ENCODE measurements at regions not wholly inside any gene's neighbourhood (a gene's known extent, or its start where the extent isn't known, plus 50 kb on each side); places are given as distances from the start of the nearest gene placed in this dataset.
"Not testable (repeated sequence)": the region's sequence is repeated elsewhere in the genome, so short reads cannot be mapped to it uniquely, and the experiment has no call there.

GRCh38 chr2:7094231-7094741 lies 177.1 kb downstream of the RNF144A start:
- no peak for DNase-seq

GRCh38 chr2:7096726-7097352 lies 179.6 kb downstream of the RNF144A start:
- no peak for DNase-seq

GRCh38 chr2:7097353-7097895 lies 180.2 kb downstream of the RNF144A start:
- peak; percentile 72 to 74 for DNase-seq

GRCh38 chr2:7098816-7099215 lies 181.6 kb downstream of the RNF144A start:
- no peak for DNase-seq

- DNase-seq = not testable (repeated sequence)
These were observed 182.5 kb downstream of the RNF144A start for GRCh38 chr2:7099687-7100086.

- no peak for DNase-seq
These were observed 185.6 kb downstream of the RNF144A start for GRCh38 chr2:7102826-7103225.

- no peak for DNase-seq
These were observed 191.8 kb downstream of the RNF144A start for GRCh38 chr2:7108792-7109532.

- DNase-seq = no peak
These were observed 192.3 kb downstream of the RNF144A start for GRCh38 chr2:7109533-7109885.

- DNase-seq = peak in 1 of 2 donors; percentile 9
These were observed 194.4 kb downstream of the RNF144A start for GRCh38 chr2:7111626-7112025.

- DNase-seq = no peak
These were observed 198.2 kb downstream of the RNF144A start for GRCh38 chr2:7115364-7115763.

- DNase-seq = no peak
These were observed 198.7 kb downstream of the RNF144A start for GRCh38 chr2:7115906-7116305.

- no peak for DNase-seq
These were observed 199.3 kb downstream of the RNF144A start for GRCh38 chr2:7116511-7116910.

- no peak for DNase-seq
These were observed 199.9 kb downstream of the RNF144A start for GRCh38 chr2:7117076-7117475.

GRCh38 chr2:7118606-7119131 lies 201.5 kb downstream of the RNF144A start:
- DNase-seq = no peak

- DNase-seq = no peak
These were observed 202.1 kb downstream of the RNF144A start for GRCh38 chr2:7119132-7119835.

- no peak for DNase-seq
These were observed 204.6 kb downstream of the RNF144A start for GRCh38 chr2:7121851-7122250.

GRCh38 chr2:7127156-7127555 lies 209.9 kb downstream of the RNF144A start:
- no peak for DNase-seq

- no peak for DNase-seq
These were observed 210.5 kb downstream of the RNF144A start for GRCh38 chr2:7127687-7128086.

- DNase-seq = no peak
These were observed 214.0 kb downstream of the RNF144A start for GRCh38 chr2:7131261-7131660.

GRCh38 chr2:7132753-7133152 lies 215.5 kb downstream of the RNF144A start:
- no peak for DNase-seq

- DNase-seq = no peak
These were observed 216.3 kb downstream of the RNF144A start for GRCh38 chr2:7133521-7133920.

GRCh38 chr2:7140306-7140705 lies 223.1 kb downstream of the RNF144A start:
- DNase-seq = no peak

GRCh38 chr2:7145707-7146106 lies 228.5 kb downstream of the RNF144A start:
- DNase-seq = no peak
